Keratinocyte (primary cell): ENCODE measurements at regions not wholly inside any gene's neighbourhood (a gene's known extent, or its start where the extent isn't known, plus 50 kb on each side); places are given as distances from the start of the nearest gene placed in this dataset.

Experiments
- DNase-seq: peaks from one replicate; pipeline ENCODE4 v3.0.0-alpha.2; 2011; ENCODE audit warnings: low read depth, missing footprints, low spot score
- FAIRE-seq: peaks from 2 replicates; lab custom pipeline; 2011; peaks lifted over from hg19 to GRCh38; lab: Jason Lieb, UNC
- H2AFZ ChIP-seq: 2 replicates; pipeline ENCODE4 v1.6.0; 2012; ENCODE audit warnings: low read length, control low read depth, inconsistent platforms; ENCODE audit not compliant: control insufficient read depth
- H3K27ac ChIP-seq: 2 replicates; pipeline ENCODE4 v1.5.1; 2011; ENCODE audit warnings: low read length; ENCODE audit not compliant: control insufficient read depth, insufficient read depth
- H3K27me3 ChIP-seq: 3 replicates; pipeline ENCODE4 v1.6.0; 2011; ENCODE audit warnings: low read length; ENCODE audit not compliant: control insufficient read depth, insufficient read depth; ENCODE audit errors: extremely low read depth
- H3K36me3 ChIP-seq, 2 experiments: 2 replicates in 1 of 2; 3 replicates in 1 of 2; pipeline ENCODE4 v1.5.1; 2011; ENCODE audit warnings: low read length in 2 of 2, mild to moderate bottlenecking in 1 of 2; ENCODE audit not compliant: control insufficient read depth in 2 of 2, insufficient read depth in 2 of 2; ENCODE audit errors: extremely low read depth in 1 of 2
- H3K4me1 ChIP-seq: 3 replicates; pipeline ENCODE4 v1.5.1; 2011; ENCODE audit warnings: low read length; ENCODE audit not compliant: control insufficient read depth, insufficient read depth; ENCODE audit errors: extremely low read depth
- H3K4me2 ChIP-seq: 3 replicates; pipeline ENCODE4 v1.6.0; 2011; ENCODE audit warnings: low read depth, low read length; ENCODE audit not compliant: control insufficient read depth, insufficient read depth; ENCODE audit errors: extremely low read depth
- H3K4me3 ChIP-seq, 3 experiments: fragments of 200-600 bp in 1 of 3; sonication (generic) in 1 of 3; 2 replicates in 2 of 3; 3 replicates in 1 of 3; pipeline ENCODE4 v1.5.1; 2011 to 2016; ENCODE audit warnings: low read length in 3 of 3, mild to moderate bottlenecking in 3 of 3, control low read depth in 2 of 3, inconsistent platforms in 1 of 3, low read depth in 1 of 3, mixed read lengths in 1 of 3, mixed run types in 1 of 3, moderate library complexity in 1 of 3; ENCODE audit not compliant: control insufficient read depth in 2 of 3, insufficient read depth in 2 of 3; ENCODE audit errors: extremely low read depth in 1 of 3
- H3K79me2 ChIP-seq: 2 replicates; pipeline ENCODE4 v1.6.0; 2012; ENCODE audit warnings: low read length; ENCODE audit not compliant: control insufficient read depth, insufficient read depth
- H3K9ac ChIP-seq: 3 replicates; pipeline ENCODE4 v1.6.0; 2011; ENCODE audit warnings: low read length; ENCODE audit not compliant: control insufficient read depth, insufficient read depth; ENCODE audit errors: extremely low read depth
- H3K9me1 ChIP-seq: 3 replicates; pipeline ENCODE4 v1.6.0; 2011; ENCODE audit warnings: low read length; ENCODE audit not compliant: control insufficient read depth, insufficient read depth; ENCODE audit errors: extremely low read depth
- H3K9me3 ChIP-seq: 2 replicates; pipeline ENCODE4 v1.5.1; 2012; ENCODE audit warnings: low read depth, low read length; ENCODE audit not compliant: control insufficient read depth
- H4K20me1 ChIP-seq: 3 replicates; pipeline ENCODE4 v1.6.0; 2011; ENCODE audit warnings: low read length; ENCODE audit not compliant: control insufficient read depth, insufficient read depth; ENCODE audit errors: extremely low read depth
- CTCF ChIP-seq, 3 experiments: IDR thresholded peaks in 1 of 3; conservative IDR thresholded peaks in 1 of 3; optimal IDR thresholded peaks in 1 of 3; 2 replicates in 2 of 3; 3 replicates in 1 of 3; pipeline versions ENCODE3 to v1.5.1; 2011; ENCODE audit warnings: low read length in 3 of 3, mild to moderate bottlenecking in 3 of 3, moderate library complexity in 2 of 3, control low read depth in 1 of 3, inconsistent platforms in 1 of 3; ENCODE audit not compliant: insufficient read depth in 2 of 3; ENCODE audit errors: extremely low read depth in 1 of 3
- EZH2 ChIP-seq: IDR thresholded peaks from one replicate; pipeline ENCODE4 v1.6.1; 2012; ENCODE audit warnings: inconsistent platforms, mild to moderate bottlenecking, low read length, moderate library complexity
- dilution Hi-C: fragments of 300-500 bp; cut with MboI; formaldehyde crosslinking; loops from one replicate; pipeline ENCODE4 v1.7.0; 2020; ENCODE audit warnings: low sequenced_read_pairs; ENCODE audit not compliant: extremely low pct_ligation_motif_present

GRCh38 chr12:127670796-127671195, 596.2 kb upstream of the TMEM132C start:
- TF ChIP-seq EZH2 (no peak), CTCF (optimal IDR thresholded peaks at IDR 0.05 in 1 of 3, IDR thresholded peaks at IDR 0.05 in 1 of 3, conservative IDR thresholded peaks at IDR 0.05 in 1 of 3; ENCODE audit: extremely low read depth in 1 of 3, insufficient read depth in 2 of 3, low read length in 3 of 3) (no peak)
- FAIRE-seq (no peak), DNase-seq (no peak)
- Histone ChIP-seq H3K4me3 (no peak overlapping the region), H3K4me1 (no peaks in the 10 kb centered on the region), H3K4me2 (no peak overlapping the region), H3K9me1 (no peaks in the 10 kb centered on the region), H3K79me2 (no peaks in the 10 kb centered on the region), H2AFZ (no peak overlapping the region), H3K27me3 (no peaks in the 10 kb centered on the region), H3K27ac (no peak overlapping the region), H4K20me1 (no peaks in the 10 kb centered on the region), H3K36me3 (no peaks in the 10 kb centered on the region), H3K9me3 (no peaks in the 10 kb centered on the region), H3K9ac (no peak overlapping the region)
- dilution Hi-C loops: no loop called here

- no peak overlapping the region for H3K27ac ChIP-seq
- no peaks in the 10 kb centered on the region for H3K9me1 ChIP-seq
- H3K4me2 ChIP-seq: no peak overlapping the region
- no peaks in the 10 kb centered on the region for H3K4me1 ChIP-seq
- DNase-seq (no peak), FAIRE-seq (no peak)
- H2AFZ ChIP-seq: no peak overlapping the region
- dilution Hi-C loops: no loop called here
- H3K36me3 ChIP-seq: no peaks in the 10 kb centered on the region
- H4K20me1 ChIP-seq: no peaks in the 10 kb centered on the region
- H3K9ac ChIP-seq: no peak overlapping the region
- no peaks in the 10 kb centered on the region for H3K9me3 ChIP-seq
- no peaks in the 10 kb centered on the region for H3K79me2 ChIP-seq
- TF ChIP-seq EZH2 (no peak), CTCF (optimal IDR thresholded peaks at IDR 0.05 in 1 of 3, IDR thresholded peaks at IDR 0.05 in 1 of 3, conservative IDR thresholded peaks at IDR 0.05 in 1 of 3; ENCODE audit: extremely low read depth in 1 of 3, insufficient read depth in 2 of 3, low read length in 3 of 3) (no peak)
- no peak overlapping the region for H3K4me3 ChIP-seq
- H3K27me3 ChIP-seq: no peaks in the 10 kb centered on the region
These were observed 591.0 kb upstream of the TMEM132C start for GRCh38 chr12:127675936-127676335.
